HG03575 (cell line): ENCODE measurements at regions not wholly inside any gene's neighbourhood (a gene's known extent, or its start where the extent isn't known, plus 50 kb on each side); places are given as distances from the start of the nearest gene placed in this dataset.

Experiments used
- ATAC-seq: cut with Tn5 transposase; IDR thresholded peaks from one replicate; pipeline ENCODE4 v1.9.1; 2021; ENCODE audit not compliant: unreplicated experiment, insufficient number of reproducible peaks, low FRiP score; ENCODE audit errors: extremely low read depth

DNA sequence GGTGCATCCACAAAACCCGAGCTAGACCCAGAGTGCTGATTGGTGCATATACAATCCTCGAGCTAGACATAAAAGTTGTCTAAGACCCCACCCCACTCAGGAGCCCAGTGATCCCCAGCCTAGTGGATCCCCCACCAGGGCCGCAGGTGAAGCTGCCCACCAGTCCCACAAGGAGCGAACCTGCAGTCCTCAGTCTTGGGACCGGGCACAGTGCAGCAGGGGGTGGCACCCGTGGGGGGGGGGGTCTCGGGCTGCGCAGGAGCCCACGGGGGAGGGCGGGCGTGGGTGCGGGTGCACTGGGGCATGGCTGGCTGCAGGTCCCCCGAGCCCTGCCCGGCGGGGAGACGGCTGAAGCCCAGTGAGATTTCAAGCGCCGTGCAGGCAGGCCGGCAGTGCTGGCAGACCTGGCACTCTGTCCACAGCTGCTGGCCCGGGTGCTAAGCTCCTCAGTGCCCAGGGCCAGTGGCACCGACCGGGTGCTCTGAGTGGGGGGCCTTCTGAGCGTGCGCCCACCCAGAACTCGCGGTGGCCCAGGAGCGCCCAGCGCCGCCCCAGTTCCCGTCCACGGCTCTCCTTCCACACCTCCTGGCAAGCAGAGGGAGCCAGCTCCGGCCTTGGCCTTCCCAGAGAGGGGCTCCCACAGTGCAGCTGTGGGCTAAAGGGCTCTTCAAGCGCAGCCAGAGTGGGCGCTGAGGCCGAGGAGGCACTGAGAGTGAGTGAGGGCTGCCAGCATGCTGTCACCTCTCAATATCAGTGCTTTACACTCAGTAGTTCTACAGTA, 989.1 kb downstream of the FAM181B start:
- ATAC-seq = no peak

DNA sequence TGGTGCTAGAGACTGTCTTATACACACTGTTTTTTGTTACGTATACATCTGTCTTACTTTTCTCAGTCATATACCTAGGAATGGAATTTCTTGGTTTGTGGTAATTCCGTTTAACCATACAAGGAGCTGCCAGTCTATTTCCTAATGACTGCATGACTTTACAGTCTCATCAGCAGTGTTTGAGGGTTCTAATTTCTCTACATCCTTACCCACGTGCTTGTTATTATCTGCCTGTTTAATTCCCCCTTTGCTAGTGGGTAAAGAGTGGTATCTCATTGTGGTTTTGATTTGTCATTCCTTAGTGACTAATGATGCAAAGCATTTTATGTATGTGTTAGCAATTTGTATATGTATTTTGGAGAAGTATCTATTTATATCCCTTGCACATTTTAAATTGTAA, 1008.0 kb downstream of the FAM181B start:
- ATAC-seq = no peak

DNA sequence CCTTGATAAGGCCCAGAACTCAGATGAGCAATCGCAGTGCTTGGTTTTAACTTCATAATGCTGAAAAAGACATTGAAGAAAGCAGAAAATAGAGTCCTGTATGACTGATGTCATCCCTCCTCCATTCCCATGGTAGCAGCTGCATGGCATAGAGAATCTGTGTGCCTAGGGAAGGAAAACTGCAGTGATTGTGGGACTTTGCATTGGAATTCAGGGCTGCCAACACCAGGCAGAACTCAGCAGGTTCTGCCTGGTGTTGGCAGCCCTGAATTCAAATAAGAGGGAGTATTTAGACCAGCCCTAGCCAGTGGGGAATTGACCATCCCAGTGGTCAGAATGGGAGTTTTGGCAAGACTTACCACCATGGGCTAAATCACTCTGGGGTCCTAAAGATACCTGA, 1016.0 kb downstream of the FAM181B start:
- no peak for ATAC-seq

DNA sequence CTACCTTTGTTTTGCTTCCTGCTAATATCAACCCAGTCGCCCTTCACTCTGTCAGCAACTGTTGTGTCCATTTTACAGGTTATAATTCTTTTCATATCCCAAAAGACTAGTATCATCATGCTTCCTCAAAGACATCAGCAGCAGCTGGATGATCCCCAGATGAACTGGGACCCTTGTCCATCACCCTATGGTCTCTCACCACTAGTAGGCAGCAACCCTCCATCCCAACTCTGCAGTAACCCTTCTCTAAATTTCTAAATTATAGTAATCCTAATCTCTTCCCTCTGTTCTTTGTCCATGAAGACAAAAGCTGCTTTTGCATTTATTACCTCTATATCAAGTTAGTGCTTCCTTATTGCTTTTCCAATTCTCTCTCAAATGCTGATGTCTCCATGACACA, 1025.8 kb downstream of the FAM181B start:
- no peak for ATAC-seq

DNA sequence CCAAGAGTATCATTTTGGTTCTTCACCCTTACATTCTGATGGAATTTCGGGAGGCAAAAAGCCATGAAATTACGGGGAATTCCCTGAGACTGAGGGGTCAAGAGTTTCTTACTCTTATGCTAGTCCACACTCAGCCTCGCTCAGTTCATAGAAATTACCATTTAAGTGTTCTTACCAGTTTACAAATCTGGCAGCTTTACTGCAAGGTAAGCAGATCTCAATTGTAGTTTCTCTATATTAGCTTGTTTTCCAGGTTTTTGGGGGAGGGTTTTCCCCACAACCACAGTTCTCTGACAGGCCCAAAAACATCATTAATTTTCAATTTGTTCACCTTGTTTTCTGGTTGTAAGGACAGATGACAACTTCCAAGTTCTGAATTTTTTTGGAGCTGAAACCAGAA, 1028.4 kb downstream of the FAM181B start:
- ATAC-seq = no peak

DNA sequence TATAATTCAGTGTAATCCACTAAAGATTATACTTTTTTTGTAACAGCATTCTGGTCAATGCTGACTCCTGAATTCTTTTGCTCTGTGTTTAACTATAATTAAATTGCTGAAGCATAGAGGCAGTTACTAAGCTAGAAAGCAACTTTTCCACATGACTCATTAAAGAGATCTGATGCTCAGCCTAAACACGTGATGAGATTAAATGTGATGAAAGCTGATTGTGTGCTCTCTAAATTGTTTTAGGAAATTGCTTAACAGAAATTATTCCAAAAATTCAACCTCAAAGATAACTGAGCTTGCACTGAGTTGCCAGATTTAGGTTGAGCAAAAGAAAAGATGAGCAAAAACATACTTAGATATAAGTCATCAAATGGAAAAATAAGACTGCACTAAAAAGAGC, 1033.6 kb downstream of the FAM181B start:
- no peak for ATAC-seq

DNA sequence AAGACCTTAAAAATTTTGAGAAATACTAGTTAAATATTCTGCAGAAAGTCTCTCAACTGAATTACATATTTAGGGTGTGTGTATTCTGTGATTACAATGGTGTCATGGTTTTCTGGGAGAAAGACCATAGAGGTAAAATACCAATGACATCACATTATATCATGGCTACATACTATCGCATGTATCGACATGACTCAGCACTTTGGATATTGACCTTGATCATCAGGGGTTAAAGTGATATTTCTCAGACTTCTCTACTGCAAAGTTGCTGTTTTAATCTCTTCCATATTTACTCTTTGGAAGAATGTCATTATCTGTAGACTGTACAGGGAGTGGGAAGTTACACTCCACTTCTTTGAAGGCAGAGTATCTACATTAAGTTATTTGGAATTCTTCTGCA, 1046.6 kb downstream of the FAM181B start:
- no peak for ATAC-seq

DNA sequence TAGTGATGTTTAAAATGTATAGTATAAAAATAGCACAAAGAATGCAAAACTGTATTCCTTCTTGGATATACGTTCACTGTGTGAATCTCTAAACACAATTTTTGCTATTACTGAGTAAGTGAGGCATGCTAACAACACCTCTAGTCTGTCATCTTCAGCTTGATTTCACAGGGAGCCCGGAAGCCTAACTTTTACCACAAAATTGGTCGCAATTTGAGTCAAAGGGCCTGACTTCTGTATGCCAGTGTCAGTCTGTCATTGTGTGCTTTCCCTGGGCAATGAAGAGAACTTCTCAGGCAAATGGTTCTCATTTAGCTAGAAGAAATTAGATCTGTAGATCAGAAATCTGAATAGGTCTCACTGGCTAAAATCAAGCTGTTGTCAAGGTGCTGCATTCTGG, 1059.5 kb downstream of the FAM181B start:
- peak; percentile 80 for ATAC-seq

DNA sequence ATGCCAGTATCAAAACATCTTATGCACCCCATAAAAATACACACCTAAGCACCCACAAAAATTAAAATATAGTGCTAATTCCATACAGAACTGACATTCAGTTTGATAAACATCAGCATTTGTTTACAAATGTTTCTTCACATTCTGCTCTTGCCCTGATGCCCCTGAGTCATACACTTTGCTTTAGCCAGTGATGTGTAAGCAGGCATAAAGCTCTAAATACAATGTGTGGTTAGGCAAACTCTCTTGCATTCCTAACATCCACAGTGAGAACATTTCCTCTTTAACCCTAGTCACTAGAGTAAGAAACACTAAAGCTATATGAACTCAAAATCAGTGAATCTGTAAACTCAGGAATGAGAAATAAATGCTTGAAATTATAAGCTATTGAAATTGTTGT, 1060.7 kb downstream of the FAM181B start:
- no peak for ATAC-seq

DNA sequence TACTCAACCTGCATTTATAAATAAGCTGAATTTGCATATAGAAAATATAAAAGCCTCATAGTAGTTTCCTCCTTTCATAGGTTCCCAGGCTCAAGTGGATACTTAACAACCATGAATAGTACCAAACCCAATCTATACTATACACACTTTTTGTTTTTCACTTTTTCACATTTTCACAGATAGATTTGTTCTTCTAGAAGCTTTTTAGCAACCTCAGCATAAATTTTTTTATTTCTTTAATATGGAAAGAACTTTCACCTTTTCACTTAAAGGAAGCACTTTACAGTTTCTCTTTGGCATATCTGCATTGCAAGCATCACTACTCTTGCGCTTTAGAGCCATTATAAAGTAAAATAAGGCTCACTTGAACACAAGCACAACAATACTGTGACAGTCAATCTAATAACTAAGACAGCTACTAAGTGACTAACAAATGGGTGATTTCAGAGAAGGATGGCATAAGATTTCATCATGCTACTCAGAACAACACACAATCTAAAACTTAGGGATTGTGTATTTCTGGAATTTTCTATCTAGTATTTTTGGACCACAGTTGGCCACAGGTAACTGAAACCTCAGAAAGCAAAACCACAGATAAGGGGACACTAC, 1063.6 kb downstream of the FAM181B start:
- ATAC-seq = no peak

DNA sequence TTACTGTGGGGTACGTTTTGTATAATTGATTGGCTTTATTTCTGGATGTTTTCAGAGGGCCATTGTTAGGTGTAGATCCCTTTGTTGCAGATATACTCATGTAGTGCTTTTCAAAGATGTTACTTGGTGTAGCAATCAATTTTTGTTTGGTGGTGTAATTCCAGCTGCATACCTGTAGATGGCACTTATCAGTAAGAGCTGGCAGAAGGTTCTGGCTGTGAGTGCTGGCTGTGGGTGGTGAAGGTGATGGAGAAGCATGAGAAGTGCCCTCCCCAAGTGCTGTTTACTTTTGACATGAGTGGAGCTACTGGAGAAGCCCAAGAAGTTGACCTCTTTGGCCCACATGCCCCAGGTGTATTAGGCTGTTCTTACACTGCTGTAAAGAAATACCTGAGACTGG, 1074.9 kb downstream of the FAM181B start:
- no peak for ATAC-seq

DNA sequence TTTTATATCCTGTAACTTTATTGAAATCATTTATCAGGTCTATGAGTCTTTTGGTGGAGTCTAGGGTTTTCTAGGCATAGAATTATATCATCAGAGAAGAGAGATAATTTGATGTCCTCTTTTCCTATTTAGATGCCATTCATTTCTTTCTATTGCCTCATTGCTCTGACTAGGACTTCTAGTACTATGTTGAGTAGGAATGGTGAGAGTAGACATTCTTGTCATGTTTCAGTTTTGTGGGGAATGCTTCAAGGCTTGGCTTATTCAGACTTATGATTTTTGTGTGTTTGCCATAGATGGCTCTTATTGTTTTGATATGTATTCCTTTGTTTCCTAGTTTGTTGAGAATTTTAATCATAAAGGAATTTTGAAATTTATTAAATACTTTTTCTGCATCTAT, 1078.3 kb downstream of the FAM181B start:
- ATAC-seq = no peak

DNA sequence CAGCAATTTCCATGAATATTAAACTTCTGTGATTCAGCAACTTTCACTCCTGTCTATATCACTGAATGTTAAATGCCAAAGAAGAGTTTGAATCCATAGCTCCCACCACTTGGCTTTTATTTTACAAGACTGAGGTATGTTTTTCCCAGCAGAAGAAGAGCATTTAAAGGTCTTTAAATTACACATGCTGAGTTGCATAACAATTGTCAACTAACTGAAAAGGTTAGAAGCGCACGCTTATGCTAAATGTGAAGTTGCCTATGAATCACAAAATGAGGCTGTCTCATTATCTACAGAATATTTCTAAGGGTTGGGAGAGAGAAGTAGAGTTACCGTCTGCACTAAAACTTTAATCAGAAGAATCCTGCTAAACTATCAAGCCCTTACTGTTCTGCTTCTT, 1086.3 kb downstream of the FAM181B start:
- no peak for ATAC-seq

DNA sequence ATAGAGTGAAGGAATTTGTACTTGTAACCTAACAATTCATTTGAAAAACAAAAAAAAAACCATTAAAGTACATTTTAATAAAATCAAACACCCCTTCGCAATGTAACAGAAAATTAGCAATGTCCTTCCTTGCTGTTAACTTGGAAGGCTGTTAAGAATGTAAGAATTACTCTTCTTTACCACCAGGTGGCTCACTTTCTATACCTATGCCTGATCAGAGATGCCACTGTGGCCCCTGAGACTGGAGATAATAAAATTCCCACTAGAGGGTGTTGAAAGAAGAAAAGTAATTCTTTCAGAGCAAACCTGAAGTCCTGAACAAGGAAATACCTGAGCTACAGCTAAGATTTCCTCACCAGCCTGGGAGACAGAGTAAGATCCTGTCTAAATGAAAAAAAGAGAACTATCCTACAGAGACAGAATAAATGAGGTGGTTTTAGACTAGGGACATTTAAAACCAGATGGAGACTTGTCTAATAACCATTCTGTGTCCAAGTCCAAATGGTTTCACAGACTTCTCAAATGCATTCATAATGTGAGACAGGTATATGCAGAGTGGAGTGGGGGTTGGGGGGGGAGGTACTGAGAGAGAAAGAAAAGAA, 1089.3 kb downstream of the FAM181B start:
- ATAC-seq = peak; percentile 89

DNA sequence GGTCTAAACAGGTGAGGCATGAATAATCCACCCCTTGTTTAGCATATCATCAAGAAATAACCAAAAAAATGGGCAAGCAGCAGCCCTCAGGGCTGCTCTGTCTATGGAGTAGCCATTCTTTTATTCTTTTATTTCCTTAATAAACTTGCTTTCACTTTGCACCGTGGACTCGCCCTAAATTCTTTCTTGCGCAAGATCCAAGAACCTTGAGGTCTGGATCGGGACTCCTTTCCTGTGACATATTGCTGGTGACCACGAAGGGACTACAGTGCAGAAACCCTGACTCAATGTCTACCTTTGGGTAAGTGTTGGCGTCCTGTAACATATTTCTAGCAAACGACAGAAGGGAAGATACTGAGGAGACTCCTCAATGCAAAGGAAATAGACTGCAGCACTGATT, 1099.2 kb downstream of the FAM181B start:
- ATAC-seq = no peak

DNA sequence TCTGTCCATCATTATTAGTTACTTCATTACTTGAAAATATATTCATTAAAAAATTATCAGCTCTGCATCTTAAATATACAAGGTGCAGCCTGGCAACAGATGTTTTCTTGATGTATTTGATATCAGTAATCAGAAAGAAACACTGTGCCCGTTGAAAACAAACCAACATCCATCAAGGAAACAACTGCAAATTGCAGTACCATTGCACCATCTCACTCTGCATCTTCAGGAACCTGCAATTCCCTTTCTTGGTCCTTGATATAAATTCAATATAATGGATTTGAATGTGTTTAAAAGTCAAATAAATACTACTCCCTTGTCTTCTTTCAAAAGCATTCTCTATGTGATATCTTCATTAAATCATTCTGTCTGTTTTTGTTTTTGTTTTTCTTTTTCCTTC, 1131.2 kb downstream of the FAM181B start:
- ATAC-seq = no peak

DNA sequence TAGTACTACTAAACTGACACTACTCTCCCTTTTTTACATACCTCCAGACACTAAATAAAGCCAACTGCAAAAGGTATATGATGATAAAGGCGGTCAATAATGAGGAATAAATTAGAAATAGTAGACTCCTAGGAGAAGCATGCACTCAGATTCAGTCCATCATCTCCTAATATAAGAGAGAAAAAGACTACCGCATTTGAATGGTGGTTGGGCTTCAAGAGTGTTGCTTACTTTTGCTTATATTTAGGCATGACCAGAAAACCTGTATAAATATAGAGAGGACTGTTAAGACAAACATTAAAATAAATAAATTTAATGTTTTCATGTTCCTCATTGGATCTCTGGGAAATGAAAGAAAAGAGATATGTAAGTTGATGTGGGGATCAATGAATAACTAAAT, 1137.0 kb downstream of the FAM181B start:
- no peak for ATAC-seq

DNA sequence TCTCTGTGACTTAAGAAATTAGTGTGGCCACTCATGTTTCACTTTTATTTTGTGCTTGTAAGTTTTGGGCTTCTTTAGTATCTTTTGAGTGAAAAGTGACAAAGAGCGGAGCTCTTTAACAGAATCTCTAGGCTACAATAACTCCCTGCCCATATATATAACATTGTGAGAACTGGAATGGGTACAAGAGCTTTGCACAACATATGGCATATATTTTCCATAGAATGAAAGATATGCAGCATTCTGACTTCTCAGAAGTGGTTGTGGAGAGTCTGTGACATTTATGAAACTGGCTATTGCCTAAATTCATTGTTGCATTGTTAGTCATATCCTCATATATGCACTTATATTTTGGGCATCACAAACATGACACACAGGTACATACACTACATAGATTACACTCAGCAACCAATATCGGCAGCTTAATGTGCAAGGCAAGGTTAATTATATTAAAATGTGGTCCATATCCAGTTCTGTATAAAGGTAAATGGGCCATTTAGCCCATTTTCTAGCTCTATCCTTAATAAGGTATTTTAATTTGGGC, 1148.2 kb downstream of the FAM181B start:
- ATAC-seq = no peak

DNA sequence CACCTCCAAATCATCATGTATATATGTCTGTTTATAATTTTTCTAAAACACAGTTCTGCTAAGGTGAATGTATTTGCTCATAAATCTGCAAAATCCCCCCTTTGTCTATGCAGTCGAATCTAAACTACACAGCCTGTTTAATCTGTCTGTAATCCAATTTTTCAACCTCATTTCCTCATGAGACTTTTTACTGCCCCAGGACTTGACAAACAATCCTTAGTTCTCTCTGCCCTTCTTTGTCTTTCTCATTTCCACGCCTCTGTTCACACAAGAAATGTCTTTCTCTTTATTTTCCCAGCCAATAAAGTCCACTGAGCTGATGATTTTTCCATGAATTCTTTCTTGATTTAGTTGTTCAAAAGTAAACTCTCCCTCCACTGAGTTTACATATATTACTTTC, 1154.3 kb downstream of the FAM181B start:
- ATAC-seq = no peak

DNA sequence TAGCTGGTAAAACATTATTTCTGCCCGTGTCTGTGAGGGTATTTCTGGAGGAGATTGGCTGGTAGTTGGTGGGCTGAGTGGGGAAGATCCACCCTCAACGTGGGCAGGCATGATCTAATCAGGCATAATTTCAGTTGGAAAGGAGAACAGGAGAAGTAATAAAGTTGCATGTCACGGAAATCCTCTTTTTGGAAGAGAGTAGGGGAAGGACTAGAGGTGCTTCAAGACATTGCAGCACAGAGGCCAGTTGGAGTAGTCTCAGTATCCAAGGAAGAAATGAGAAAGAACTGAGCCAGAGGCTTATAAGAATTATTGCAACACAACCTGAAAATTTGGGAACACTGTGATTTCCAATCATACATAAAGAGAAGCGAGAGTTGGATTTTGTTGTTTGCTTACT, 1155.1 kb downstream of the FAM181B start:
- no peak for ATAC-seq
